ENCODE measurements at regions not wholly inside any gene's neighbourhood (a gene's known extent, or its start where the extent isn't known, plus 50 kb on each side); places are given as distances from the start of the nearest gene placed in this dataset.

DNA sequence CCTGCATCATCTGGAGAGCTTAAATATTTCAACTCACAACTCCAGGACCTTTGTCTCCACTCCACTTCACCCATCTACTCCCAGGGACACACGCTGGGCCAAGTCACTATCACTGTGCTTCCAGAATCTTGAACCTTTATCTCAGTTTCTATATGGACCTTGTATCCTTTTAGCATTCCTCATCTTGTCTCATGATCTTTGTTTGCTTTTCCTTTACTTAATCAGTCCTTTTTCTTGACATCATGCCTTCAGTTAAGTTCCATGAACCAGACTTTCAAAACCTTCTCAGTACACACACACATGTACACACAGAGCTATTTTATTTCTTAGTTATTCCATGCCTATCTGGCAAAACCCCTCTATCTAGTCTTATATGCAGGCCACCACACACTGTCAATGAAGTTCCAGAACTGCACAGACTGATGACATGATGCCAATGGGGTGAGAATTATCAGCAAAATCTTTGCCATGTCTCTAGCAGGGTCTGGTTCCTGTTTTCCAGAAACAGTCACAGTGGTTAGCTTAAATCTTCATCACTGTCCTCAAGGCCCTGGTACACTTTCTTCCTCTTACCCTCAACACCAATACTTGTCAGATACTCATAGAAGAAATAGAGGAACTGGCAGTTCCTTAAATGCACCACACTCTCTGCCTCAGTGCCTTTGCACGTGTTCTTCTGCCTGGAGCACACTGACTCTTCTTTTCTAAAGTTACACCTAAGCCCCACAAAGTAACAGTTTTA is 77.6 kb upstream of the STARD13 start:
- DNase-seq (ENCODE audit: extremely low read depth, low read depth) = no peak

DNA sequence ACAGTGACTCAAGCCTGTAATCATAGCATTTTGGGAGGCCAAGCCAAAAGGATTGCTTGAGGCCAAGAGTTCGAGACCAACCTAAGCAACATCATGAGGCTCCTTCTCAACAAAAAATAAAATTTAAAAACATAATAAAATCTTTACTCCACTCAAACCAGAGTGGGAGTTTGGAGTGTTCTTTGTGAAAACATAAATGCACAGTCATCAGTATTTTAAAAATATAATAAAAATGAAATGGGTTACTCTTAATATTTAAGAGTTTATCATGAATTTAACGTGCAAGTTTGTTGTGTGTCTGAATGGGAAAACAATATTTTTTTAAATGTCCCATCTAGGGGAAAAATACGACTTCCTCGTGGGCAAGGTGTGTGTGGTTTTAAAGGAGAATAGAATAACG is 78.6 kb upstream of the STARD13 start:
- no peak for DNase-seq (ENCODE audit: extremely low read depth, low read depth)
- TF ChIP-seq, protein P1, sequence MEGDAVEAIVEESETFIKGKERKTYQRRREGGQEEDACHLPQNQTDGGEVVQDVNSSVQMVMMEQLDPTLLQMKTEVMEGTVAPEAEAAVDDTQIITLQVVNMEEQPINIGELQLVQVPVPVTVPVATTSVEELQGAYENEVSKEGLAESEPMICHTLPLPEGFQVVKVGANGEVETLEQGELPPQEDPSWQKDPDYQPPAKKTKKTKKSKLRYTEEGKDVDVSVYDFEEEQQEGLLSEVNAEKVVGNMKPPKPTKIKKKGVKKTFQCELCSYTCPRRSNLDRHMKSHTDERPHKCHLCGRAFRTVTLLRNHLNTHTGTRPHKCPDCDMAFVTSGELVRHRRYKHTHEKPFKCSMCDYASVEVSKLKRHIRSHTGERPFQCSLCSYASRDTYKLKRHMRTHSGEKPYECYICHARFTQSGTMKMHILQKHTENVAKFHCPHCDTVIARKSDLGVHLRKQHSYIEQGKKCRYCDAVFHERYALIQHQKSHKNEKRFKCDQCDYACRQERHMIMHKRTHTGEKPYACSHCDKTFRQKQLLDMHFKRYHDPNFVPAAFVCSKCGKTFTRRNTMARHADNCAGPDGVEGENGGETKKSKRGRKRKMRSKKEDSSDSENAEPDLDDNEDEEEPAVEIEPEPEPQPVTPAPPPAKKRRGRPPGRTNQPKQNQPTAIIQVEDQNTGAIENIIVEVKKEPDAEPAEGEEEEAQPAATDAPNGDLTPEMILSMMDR (IDR thresholded peaks at IDR 0.05; ENCODE audit: low read depth, low read length) = no peak

More for the DNA sequence above, 77.6 kb upstream of the STARD13 start:
- TF ChIP-seq, protein P1 (IDR thresholded peaks at IDR 0.05; ENCODE audit: low read depth, low read length) = no peak

DNA sequence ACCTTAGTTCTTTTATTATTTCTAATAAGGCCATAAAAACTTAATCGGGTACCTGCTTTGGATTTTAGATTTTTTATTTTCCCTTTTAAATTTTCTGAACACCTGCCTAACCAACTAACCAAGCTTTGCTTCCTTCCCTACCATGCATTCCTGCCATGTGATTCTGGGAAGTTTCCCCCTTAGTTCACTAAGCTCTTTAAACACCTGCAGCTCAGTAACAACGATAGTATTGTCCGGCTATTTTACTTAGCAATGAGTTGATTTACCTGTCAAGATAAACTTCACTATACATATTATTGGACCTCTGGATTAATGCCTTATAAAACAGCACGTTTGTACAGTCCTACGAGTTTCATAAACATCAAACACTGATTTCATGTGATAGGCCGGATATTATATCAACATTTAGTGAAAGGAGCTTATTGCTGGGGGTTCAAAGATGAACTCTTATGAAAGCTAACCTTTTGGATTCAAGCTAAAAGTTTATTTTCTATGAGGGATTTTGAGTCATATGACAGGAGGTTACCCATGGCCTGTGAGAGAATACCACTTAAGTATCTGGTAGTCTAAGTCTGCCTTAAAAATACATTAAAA is 81.0 kb upstream of the STARD13 start:
- TF ChIP-seq, protein P1 (IDR thresholded peaks at IDR 0.05; ENCODE audit: low read depth, low read length) = no peak
- no peak for DNase-seq (ENCODE audit: extremely low read depth, low read depth)

DNA sequence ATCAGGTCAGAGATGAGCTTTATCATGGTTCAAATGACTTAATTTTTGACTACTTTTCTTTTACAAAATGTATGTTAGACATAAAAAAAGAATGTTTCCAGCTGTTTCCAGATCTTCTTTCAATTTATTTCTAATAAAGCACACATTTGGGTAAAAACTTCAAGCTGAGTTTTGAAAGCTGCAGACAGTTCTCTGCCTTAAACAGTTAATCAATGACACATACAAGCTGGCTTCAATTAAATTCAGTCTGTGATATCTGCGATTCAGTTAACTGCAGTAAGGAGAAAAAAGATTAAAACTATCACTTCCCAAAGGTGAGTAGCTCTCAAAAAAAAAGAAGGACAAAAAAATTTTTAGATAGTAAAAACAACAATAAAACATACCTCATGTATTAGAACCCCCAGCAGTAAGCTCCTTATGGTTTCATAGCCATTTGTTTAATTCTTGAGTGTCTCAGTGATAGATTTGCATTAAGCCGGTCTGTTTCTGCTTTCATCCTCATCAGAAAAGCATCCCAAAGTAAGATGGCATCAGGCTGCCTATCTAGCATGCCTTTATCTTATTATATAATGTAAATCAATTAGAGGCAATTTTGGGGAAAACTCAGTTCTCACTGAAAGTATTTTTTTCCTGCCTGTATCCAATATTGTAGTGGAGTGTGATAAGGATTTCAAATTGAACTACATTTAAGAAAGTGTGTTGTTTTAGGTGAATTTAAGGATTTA is 81.8 kb upstream of the STARD13 start:
- TF ChIP-seq, protein P1 (IDR thresholded peaks at IDR 0.05; ENCODE audit: low read depth, low read length) = no peak
- no peak for DNase-seq (ENCODE audit: extremely low read depth, low read depth)

DNA sequence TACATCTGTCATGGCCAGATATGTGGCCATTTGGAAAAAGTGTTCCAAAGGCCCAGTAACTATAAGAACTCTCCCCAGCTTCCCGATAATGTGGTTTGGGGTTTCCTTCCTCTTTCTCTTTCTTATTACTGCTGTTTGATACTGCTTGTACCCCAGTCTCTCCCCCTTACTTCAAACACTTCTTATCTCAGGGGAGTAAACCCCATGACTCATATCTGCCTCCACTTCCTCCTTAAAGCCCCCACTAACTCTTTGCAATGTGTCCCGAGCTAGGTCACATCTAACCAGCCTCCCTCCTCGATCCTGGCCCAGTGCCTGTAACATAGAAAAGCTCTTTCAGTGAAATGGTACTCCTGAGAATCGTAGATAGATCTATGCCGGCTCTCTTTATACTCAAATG is 82.4 kb upstream of the STARD13 start:
- no peak for DNase-seq (ENCODE audit: extremely low read depth, low read depth)

DNA sequence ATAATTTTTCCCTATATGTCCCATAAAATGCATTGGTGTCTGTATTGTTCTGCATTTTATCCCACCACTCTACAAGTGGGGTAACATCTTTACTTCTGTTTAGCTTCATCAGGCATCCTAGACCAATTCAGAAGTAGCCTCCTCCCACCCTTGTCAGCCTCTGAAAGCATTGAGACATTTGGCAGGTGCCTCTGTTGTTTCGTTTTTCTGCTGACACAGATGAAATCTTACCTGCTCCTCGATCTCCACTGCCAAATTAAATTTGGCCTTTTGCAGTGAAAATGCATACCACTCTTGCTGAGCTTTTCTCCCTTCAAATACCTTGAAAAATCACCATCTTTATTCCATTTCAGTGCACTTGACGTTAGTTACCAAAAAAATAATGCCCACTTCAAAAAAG is 83.5 kb upstream of the STARD13 start:
- no peak for DNase-seq (ENCODE audit: extremely low read depth, low read depth)
- TF ChIP-seq, protein P1 (IDR thresholded peaks at IDR 0.05; ENCODE audit: low read depth, low read length) = no peak

More for the DNA sequence above, 82.4 kb upstream of the STARD13 start:
- TF ChIP-seq, protein P1 (IDR thresholded peaks at IDR 0.05; ENCODE audit: low read depth, low read length) = no peak
